ENCODE measurements at regions not wholly inside any gene's neighbourhood (a gene's known extent, or its start where the extent isn't known, plus 50 kb on each side); places are given as distances from the start of the nearest gene placed in this dataset.

DNA sequence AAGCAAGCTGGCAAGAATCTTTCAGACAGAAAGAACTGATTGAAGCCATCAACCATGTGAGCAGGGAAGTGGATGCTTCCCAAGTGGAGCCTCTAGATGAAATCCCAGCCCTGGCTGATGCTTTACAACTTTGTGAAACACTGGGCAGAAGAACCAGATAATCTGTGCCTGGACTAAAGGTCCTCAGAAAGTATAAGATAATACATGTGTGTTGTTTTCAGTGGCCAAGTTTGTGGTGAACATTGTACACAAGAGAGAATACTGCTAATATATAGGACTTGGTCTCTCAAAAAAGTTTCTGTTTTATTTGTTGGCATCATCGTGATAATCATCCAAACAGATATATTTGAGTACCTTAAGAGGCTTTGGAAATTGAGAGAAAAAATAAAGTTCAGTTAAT lies 1367.8 kb upstream of the IGFBP7 start:
- no peak overlapping the region for H3K9ac ChIP-seq (ENCODE audit: low read depth, low read length)
- no peak overlapping the region for H3K4me3 ChIP-seq (ENCODE audit: low read depth, low read length)
- H3K36me3 ChIP-seq (ENCODE audit: control insufficient read depth, insufficient read depth, low read length), result no peaks in the 10 kb centered on the region
- no peaks in the 10 kb centered on the region for H3K4me1 ChIP-seq (ENCODE audit: control insufficient read depth, insufficient read depth, low read length)
- no peaks in the 10 kb centered on the region for H3K27me3 ChIP-seq (ENCODE audit: control insufficient read depth, insufficient read depth, low read length)
- H3K9me3 ChIP-seq (ENCODE audit: control insufficient read depth, insufficient read depth, low read length), result no peaks in the 10 kb centered on the region

GRCh38 chr4:58477513-58477912 lies 1367.3 kb upstream of the IGFBP7 start:
- Histone ChIP-seq H3K9ac (ENCODE audit: low read depth, low read length) (no peak overlapping the region), H3K4me1 (ENCODE audit: control insufficient read depth, insufficient read depth, low read length) (no peaks in the 10 kb centered on the region), H3K27me3 (ENCODE audit: control insufficient read depth, insufficient read depth, low read length) (no peaks in the 10 kb centered on the region), H3K9me3 (ENCODE audit: control insufficient read depth, insufficient read depth, low read length) (no peaks in the 10 kb centered on the region), H3K4me3 (ENCODE audit: low read depth, low read length) (no peak overlapping the region), H3K36me3 (ENCODE audit: control insufficient read depth, insufficient read depth, low read length) (no peaks in the 10 kb centered on the region)

DNA sequence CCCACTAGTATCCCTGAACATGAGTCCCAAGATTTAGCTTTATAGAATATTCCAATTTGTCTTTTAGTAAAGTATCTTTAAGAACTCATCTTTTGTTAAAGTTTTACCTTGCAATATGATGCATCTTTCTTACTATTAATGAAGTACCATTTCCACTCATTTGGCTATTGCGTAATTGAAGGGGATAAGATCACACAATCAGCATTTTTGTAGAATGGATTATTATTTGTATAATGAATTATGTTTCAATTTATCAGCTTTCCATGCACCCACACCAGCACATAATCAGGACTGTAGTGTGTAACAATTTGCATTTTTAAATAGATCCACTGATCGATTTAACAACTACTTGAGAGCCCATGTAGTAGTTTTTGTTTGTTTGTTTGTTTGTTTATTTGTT lies 1364.9 kb upstream of the IGFBP7 start:
- Histone ChIP-seq H3K36me3 (ENCODE audit: control insufficient read depth, insufficient read depth, low read length) (no peaks in the 10 kb centered on the region), H3K4me3 (ENCODE audit: low read depth, low read length) (no peak overlapping the region), H3K27me3 (ENCODE audit: control insufficient read depth, insufficient read depth, low read length) (no peaks in the 10 kb centered on the region), H3K4me1 (ENCODE audit: control insufficient read depth, insufficient read depth, low read length) (no peaks in the 10 kb centered on the region), H3K9me3 (ENCODE audit: control insufficient read depth, insufficient read depth, low read length) (no peaks in the 10 kb centered on the region), H3K9ac (ENCODE audit: low read depth, low read length) (no peak overlapping the region)

DNA sequence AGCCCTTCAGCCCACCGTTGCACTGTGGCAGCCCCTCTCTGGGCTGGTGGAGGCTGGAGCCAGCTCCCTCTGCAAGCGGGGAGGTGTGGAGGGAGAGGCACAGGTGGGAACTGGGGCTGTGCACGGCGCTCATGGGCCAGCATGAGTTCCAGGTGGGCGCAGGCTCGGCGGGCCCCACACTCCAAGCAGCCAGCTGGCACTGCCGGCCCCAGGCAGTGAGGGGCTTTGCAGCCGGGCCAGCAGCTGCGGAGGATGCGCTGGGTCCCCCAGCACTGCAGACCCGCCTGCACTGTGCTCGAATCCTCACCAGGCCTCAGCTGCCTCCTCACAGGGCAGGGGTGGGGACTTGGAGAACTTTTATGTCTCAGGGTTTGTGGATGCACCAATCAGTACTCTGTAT lies 1354.8 kb upstream of the IGFBP7 start:
- Histone ChIP-seq H3K9ac (ENCODE audit: low read depth, low read length) (no peak overlapping the region), H3K4me1 (ENCODE audit: control insufficient read depth, insufficient read depth, low read length) (no peaks in the 10 kb centered on the region), H3K9me3 (ENCODE audit: control insufficient read depth, insufficient read depth, low read length) (no peaks in the 10 kb centered on the region), H3K4me3 (ENCODE audit: low read depth, low read length) (no peak overlapping the region), H3K27me3 (ENCODE audit: control insufficient read depth, insufficient read depth, low read length) (no peaks in the 10 kb centered on the region), H3K36me3 (ENCODE audit: control insufficient read depth, insufficient read depth, low read length) (no peaks in the 10 kb centered on the region)

DNA sequence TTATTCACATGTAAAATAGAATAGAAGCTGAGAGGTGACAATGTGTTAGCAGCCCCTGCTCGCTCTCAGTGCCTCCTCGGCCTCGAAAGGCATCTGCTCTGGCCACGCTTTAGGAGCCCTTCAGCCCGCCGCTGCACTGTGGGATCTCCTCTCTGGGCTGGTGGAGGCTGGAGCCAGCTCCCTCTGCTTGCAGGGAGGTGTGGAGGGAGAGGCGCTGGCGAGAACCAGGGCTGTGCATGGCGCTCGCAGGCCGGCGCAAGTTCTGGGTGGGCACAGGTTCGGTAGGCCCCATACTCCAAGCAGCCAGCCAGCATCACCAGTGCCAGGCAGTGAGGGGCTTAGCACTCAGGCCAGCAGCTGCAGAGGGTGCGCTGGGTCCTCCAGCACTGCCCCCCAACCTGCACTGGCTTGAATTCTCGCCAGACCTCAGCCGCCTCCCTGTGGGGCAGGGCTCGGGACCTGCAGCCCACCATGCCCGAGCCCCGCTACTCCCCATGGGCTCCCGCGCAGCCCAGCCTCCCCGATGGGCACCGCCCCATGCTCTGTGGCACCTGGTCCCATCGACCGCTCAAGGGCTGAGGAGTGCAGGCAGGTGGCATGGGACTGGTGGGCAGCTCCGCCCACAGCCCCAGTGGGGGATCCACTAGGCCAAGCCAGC lies 1346.7 kb upstream of the IGFBP7 start:
- no peak overlapping the region for H3K9ac ChIP-seq (ENCODE audit: low read depth, low read length)
- no peaks in the 10 kb centered on the region for H3K27me3 ChIP-seq (ENCODE audit: control insufficient read depth, insufficient read depth, low read length)
- no peaks in the 10 kb centered on the region for H3K36me3 ChIP-seq (ENCODE audit: control insufficient read depth, insufficient read depth, low read length)
- no peaks in the 10 kb centered on the region for H3K9me3 ChIP-seq (ENCODE audit: control insufficient read depth, insufficient read depth, low read length)
- no peak overlapping the region for H3K4me3 ChIP-seq (ENCODE audit: low read depth, low read length)
- no peaks in the 10 kb centered on the region for H3K4me1 ChIP-seq (ENCODE audit: control insufficient read depth, insufficient read depth, low read length)

DNA sequence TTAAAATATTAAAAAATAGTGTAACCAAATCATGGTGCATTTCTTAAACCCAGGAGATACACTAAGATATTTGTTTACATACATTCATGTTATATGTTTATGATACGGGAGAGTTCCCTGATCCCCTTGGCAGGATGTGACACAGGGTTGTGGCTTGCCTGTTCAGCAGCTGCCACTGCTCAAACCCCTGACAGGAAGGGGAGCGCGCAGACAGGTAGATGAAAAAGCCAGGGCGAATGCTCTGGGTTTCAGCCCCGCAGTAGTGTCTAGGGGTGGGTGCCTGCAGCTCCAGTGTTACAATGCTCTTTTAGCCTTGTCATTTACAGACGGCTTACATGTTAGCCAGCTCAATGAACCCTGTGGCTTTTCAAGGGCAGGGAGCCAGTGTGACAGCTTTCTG lies 1343.8 kb upstream of the IGFBP7 start:
- no peaks in the 10 kb centered on the region for H3K36me3 ChIP-seq (ENCODE audit: control insufficient read depth, insufficient read depth, low read length)
- H3K9me3 ChIP-seq (ENCODE audit: control insufficient read depth, insufficient read depth, low read length), result no peaks in the 10 kb centered on the region

GRCh38 chr4:58451707-58452106 lies 1341.5 kb upstream of the IGFBP7 start:
- H3K4me3 ChIP-seq (ENCODE audit: low read depth, low read length), result no peak overlapping the region
- no peaks in the 10 kb centered on the region for H3K36me3 ChIP-seq (ENCODE audit: control insufficient read depth, insufficient read depth, low read length)
- H3K27me3 ChIP-seq (ENCODE audit: control insufficient read depth, insufficient read depth, low read length), result no peaks in the 10 kb centered on the region
- H3K9me3 ChIP-seq (ENCODE audit: control insufficient read depth, insufficient read depth, low read length), result no peaks in the 10 kb centered on the region
- H3K9ac ChIP-seq (ENCODE audit: low read depth, low read length), result no peak overlapping the region
- no peaks in the 10 kb centered on the region for H3K4me1 ChIP-seq (ENCODE audit: control insufficient read depth, insufficient read depth, low read length)

More for the DNA sequence above, 1343.8 kb upstream of the IGFBP7 start:
- no peak overlapping the region for H3K9ac ChIP-seq (ENCODE audit: low read depth, low read length)
- H3K4me3 ChIP-seq (ENCODE audit: low read depth, low read length), result no peak overlapping the region
- H3K27me3 ChIP-seq (ENCODE audit: control insufficient read depth, insufficient read depth, low read length), result no peaks in the 10 kb centered on the region
- H3K4me1 ChIP-seq (ENCODE audit: control insufficient read depth, insufficient read depth, low read length), result no peaks in the 10 kb centered on the region

GRCh38 chr4:58435871-58436270 lies 1325.7 kb upstream of the IGFBP7 start:
- Histone ChIP-seq H3K27me3 (ENCODE audit: control insufficient read depth, insufficient read depth, low read length) (no peaks in the 10 kb centered on the region), H3K9ac (ENCODE audit: low read depth, low read length) (no peak overlapping the region), H3K9me3 (ENCODE audit: control insufficient read depth, insufficient read depth, low read length) (peaks cover 4% of the 10 kb centered on the region), H3K36me3 (ENCODE audit: control insufficient read depth, insufficient read depth, low read length) (no peaks in the 10 kb centered on the region), H3K4me1 (ENCODE audit: control insufficient read depth, insufficient read depth, low read length) (no peaks in the 10 kb centered on the region), H3K4me3 (ENCODE audit: low read depth, low read length) (no peak overlapping the region)

DNA sequence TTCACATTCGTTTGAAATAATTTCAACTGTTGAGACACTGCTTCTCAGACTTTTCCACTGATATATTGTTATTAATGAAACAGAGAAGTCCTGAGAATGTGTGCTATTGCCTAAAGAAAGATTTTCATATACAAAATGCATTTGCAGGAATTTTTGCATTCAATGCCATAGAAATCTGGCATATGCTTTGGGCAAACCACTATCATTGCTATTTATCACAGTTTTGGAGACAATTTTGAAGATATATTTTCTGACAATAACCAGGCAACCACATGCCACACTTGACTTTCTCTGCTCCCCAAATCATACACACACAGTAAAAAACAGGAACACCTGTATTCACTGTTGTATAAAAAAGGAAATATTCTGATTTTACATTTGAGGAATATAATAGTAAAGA lies 1303.7 kb upstream of the IGFBP7 start:
- Histone ChIP-seq H3K4me3 (ENCODE audit: low read depth, low read length) (no peak overlapping the region), H3K27me3 (ENCODE audit: control insufficient read depth, insufficient read depth, low read length) (no peaks in the 10 kb centered on the region), H3K9me3 (ENCODE audit: control insufficient read depth, insufficient read depth, low read length) (no peaks in the 10 kb centered on the region), H3K4me1 (ENCODE audit: control insufficient read depth, insufficient read depth, low read length) (no peaks in the 10 kb centered on the region), H3K9ac (ENCODE audit: low read depth, low read length) (no peak overlapping the region), H3K36me3 (ENCODE audit: control insufficient read depth, insufficient read depth, low read length) (no peaks in the 10 kb centered on the region)

- no peak overlapping the region for H3K4me3 ChIP-seq (ENCODE audit: low read depth, low read length)
- no peak overlapping the region for H3K9ac ChIP-seq (ENCODE audit: low read depth, low read length)
- no peaks in the 10 kb centered on the region for H3K4me1 ChIP-seq (ENCODE audit: control insufficient read depth, insufficient read depth, low read length)
These were observed 1301.7 kb upstream of the IGFBP7 start for GRCh38 chr4:58411904-58412303.

DNA sequence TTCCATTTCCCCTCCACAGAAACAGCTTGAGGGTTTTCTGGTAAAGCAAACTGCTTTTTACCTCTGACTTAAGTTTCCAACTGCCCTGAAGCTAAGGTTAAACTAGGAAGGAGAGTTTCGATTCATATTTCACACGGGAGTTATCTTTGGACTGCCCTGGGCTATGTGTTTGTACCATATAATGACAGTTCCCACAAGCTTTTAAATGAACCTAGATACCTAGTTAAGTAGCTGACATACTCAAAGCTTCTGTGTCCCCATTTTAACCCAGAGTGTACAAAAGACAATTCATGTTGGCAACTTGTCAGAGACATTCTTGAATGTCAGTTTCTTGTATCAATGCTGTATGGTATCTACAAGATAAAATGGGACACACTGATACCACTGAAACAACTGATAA lies 1296.6 kb upstream of the IGFBP7 start:
- Histone ChIP-seq H3K4me1 (ENCODE audit: control insufficient read depth, insufficient read depth, low read length) (no peaks in the 10 kb centered on the region), H3K9me3 (ENCODE audit: control insufficient read depth, insufficient read depth, low read length) (no peaks in the 10 kb centered on the region), H3K9ac (ENCODE audit: low read depth, low read length) (no peak overlapping the region), H3K27me3 (ENCODE audit: control insufficient read depth, insufficient read depth, low read length) (no peaks in the 10 kb centered on the region), H3K36me3 (ENCODE audit: control insufficient read depth, insufficient read depth, low read length) (no peaks in the 10 kb centered on the region), H3K4me3 (ENCODE audit: low read depth, low read length) (no peak overlapping the region)

More at GRCh38 chr4:58411904-58412303, 1301.7 kb upstream of the IGFBP7 start:
- H3K9me3 ChIP-seq (ENCODE audit: control insufficient read depth, insufficient read depth, low read length), result no peaks in the 10 kb centered on the region
- no peaks in the 10 kb centered on the region for H3K27me3 ChIP-seq (ENCODE audit: control insufficient read depth, insufficient read depth, low read length)
- no peaks in the 10 kb centered on the region for H3K36me3 ChIP-seq (ENCODE audit: control insufficient read depth, insufficient read depth, low read length)

- no peak overlapping the region for H3K9ac ChIP-seq (ENCODE audit: low read depth, low read length)
- no peaks in the 10 kb centered on the region for H3K36me3 ChIP-seq (ENCODE audit: control insufficient read depth, insufficient read depth, low read length)
- H3K4me3 ChIP-seq (ENCODE audit: low read depth, low read length), result no peak overlapping the region
- H3K27me3 ChIP-seq (ENCODE audit: control insufficient read depth, insufficient read depth, low read length), result no peaks in the 10 kb centered on the region
- H3K4me1 ChIP-seq (ENCODE audit: control insufficient read depth, insufficient read depth, low read length), result no peaks in the 10 kb centered on the region
- no peaks in the 10 kb centered on the region for H3K9me3 ChIP-seq (ENCODE audit: control insufficient read depth, insufficient read depth, low read length)
These were observed 1258.0 kb upstream of the IGFBP7 start for GRCh38 chr4:58368221-58368620.

Data from iPS-15b (cell line).